ENCODE measurements at regions not wholly inside any gene's neighbourhood (a gene's known extent, or its start where the extent isn't known, plus 50 kb on each side); places are given as distances from the start of the nearest gene placed in this dataset.

DNA sequence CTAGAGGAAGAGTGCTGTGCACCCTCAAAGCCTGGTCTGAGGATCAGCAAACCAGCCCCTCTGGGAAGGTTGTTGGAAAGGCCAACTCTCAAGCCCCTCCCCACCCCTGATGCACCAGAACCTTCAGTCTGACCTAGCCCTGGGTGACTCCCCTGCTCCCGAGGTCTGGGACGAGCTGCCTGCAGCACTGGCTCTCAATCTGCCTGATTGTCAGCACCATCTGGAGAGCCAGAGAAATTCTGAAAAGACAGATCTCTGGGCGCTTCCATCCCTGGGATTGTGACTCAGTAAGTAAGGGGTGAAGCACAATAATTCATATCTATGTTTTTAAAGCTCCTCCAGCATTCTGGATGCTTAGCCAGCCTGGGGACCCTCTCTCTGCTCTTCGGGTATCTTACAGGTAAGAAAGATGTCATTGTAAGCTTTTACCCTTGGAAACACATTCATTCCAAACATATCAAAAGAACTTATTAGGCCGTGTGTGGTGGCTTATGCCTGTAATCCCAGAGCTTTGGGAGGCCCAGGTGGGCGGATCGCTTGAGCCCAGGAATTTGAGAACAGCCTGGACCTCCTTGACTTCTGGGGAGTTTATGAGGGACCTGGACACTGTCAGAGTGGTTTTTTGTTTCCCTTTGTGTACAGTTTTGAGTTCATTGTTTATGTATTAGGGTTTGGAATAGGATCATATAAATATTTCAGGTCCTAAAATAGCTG lies 147.5 kb downstream of the KCNJ12 start:
- H3K4me3 ChIP-seq (ENCODE audit: low read depth, low read length) = no peak overlapping the region
- TF ChIP-seq, protein P1, sequence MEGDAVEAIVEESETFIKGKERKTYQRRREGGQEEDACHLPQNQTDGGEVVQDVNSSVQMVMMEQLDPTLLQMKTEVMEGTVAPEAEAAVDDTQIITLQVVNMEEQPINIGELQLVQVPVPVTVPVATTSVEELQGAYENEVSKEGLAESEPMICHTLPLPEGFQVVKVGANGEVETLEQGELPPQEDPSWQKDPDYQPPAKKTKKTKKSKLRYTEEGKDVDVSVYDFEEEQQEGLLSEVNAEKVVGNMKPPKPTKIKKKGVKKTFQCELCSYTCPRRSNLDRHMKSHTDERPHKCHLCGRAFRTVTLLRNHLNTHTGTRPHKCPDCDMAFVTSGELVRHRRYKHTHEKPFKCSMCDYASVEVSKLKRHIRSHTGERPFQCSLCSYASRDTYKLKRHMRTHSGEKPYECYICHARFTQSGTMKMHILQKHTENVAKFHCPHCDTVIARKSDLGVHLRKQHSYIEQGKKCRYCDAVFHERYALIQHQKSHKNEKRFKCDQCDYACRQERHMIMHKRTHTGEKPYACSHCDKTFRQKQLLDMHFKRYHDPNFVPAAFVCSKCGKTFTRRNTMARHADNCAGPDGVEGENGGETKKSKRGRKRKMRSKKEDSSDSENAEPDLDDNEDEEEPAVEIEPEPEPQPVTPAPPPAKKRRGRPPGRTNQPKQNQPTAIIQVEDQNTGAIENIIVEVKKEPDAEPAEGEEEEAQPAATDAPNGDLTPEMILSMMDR (IDR thresholded peaks at IDR 0.05; ENCODE audit: low read depth, low read length) = no peak

DNA sequence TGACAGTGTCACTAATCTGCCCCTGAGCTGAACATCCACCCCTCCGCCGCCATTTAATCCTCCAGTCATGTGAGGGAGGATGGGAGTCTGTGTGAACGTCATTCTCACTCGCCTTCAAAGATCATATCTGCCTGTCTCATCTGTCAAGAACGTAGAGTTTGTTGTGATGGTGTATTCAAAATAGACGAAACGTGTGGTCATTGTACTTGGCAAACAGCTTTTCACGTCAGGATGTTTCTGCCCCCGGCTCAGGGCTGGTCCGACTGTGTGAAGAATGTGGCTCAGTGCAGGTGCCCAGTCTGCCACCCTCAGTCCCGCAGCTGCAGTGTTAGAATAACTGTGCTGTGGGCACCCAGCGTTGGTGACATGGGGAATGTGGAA lies 148.0 kb downstream of the KCNJ12 start:
- H3K4me3 ChIP-seq (ENCODE audit: low read depth, low read length) = no peak overlapping the region
- TF ChIP-seq, protein P1 (IDR thresholded peaks at IDR 0.05; ENCODE audit: low read depth, low read length) = no peak

DNA sequence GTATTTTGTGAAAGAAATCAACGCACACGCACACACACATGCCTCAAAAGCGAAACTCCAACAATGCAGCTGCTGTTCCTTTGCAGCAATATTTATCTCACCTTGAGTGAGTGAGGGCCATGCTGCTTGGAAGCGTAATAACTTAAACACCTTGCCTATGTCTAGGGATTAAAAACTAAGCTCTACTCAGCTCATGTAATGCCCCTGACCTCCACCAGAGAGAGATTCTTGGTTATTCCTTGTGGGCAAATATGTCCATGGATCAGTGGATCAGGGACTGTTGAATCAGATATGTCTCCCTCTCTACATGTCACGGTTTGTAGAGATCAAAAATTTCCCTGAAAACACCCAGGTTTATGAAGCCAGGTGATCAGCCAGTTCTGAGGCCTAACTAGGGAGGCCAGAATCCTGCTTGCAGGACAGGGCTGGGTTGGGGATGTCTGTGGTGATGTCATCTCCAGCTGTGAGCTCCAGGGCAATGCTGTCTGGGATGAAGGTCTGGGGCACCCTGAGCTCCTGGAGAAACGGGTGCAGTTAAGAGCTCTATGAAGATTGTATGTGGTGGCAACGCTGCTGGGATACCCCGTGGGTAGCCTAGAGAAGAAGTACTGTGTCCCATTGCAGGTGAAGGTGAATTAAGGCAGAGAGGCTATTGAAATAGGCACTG lies 149.4 kb downstream of the KCNJ12 start:
- no peak overlapping the region for H3K4me3 ChIP-seq (ENCODE audit: low read depth, low read length)
- TF ChIP-seq, protein P1 (IDR thresholded peaks at IDR 0.05; ENCODE audit: low read depth, low read length) = no peak

DNA sequence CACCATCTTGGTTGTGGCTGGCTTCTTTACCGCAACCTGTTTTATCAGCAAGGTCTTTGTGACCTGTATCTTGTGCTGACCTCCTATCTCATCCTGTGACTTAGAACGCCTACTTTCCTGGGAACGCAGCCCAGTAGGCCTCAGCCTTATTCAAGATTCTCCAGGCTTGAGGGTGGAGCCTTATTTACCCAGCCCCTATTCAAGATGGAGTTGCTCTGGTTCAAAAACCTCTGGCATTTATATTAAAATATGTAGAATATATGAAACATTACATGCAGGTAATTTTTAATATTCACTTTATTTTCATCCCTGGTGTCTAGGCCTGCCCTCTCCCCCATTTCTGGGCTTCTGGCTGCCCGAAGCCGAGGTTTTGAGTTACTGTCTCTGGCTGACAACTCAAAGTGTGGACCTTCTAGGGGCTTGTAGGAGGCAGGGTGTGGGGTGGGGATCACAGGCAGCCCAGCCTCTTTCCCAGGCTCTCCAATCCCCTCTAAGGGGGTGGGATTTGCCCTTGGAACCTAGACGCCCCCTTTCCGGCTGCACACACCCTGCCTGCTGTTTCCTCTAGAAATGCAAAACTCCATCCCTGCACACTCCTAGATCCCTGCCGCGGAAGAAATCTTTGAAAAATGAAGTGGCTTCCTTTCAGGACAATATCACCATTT lies 152.0 kb downstream of the KCNJ12 start:
- TF ChIP-seq, protein P1 (IDR thresholded peaks at IDR 0.05; ENCODE audit: low read depth, low read length) = no peak

DNA sequence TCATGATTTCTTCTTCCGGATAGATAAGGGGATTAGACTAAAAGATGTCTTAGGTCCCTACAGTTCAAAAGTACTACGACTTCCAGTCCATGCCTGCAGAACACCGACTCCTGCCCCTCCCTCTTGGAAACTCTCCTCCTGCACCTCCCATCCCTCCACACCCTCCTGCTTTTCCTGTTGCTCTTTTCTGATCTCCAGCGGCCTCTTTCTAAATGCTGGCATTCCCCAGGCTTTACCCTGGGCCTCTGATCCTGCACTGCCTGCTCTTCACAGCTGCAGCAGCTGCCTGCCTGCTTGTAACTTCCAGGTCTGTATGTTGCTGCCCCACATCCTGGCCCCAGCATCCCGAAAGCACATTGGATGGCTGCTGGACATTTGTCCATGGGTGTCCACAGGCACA lies 154.2 kb downstream of the KCNJ12 start:
- H3K4me3 ChIP-seq (ENCODE audit: low read depth, low read length) = no peak overlapping the region
- TF ChIP-seq, protein P1 (IDR thresholded peaks at IDR 0.05; ENCODE audit: low read depth, low read length) = no peak

More for the DNA sequence above, 152.0 kb downstream of the KCNJ12 start:
- H3K4me3 ChIP-seq (ENCODE audit: low read depth, low read length) = no peak overlapping the region

DNA sequence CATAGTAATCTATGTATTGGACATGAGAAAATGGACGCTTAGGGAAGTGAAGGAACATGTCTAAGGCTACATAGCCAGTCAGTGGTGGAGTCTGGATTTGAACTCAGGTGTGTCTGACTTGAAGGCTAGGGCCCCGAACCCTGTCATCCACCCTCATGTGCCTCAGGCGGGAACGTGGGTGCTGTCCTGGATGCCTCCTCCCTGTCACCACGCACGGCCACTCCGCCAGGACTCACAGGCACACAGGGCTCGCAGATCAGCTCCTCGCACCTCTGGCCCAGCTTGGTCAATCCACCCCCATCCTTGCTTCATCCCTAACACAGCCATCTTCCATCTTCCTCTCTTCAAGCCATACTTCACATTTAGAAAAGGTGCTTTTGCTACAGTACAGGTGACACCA lies 154.7 kb downstream of the KCNJ12 start:
- H3K4me3 ChIP-seq (ENCODE audit: low read depth, low read length) = no peak overlapping the region
- TF ChIP-seq, protein P1 (IDR thresholded peaks at IDR 0.05; ENCODE audit: low read depth, low read length) = no peak
